OCI-LY1 (cell line): ENCODE measurements at regions not wholly inside any gene's neighbourhood (a gene's known extent, or its start where the extent isn't known, plus 50 kb on each side); places are given as distances from the start of the nearest gene placed in this dataset.

Experiments used
- H2AFZ ChIP-seq: fragments of 200-600 bp; sonication (generic), shearing (Covaris generic); 2 replicates; pipeline ENCODE4 v1.6.0; 2014; ENCODE audit warnings: antibody characterized with exemption, mild to moderate bottlenecking, low read length
- H3F3A ChIP-seq: fragments of 200-600 bp; sonication (generic), shearing (Covaris generic); 2 replicates; pipeline ENCODE4 v1.6.0; 2014; ENCODE audit warnings: mild to moderate bottlenecking, antibody characterized with exemption, low read length, moderate library complexity; ENCODE audit not compliant: insufficient read depth
- H3K27ac ChIP-seq: fragments of 200-600 bp; sonication (generic); 2 replicates; pipeline ENCODE4 v1.5.1; 2014; ENCODE audit warnings: low read length, mixed run types, mild to moderate bottlenecking, low read depth; ENCODE audit not compliant: poor library complexity, severe bottlenecking
- H3K27me3 ChIP-seq: fragments of 200-600 bp; sonication (generic); 2 replicates; pipeline ENCODE4 v1.6.0; 2014; ENCODE audit warnings: antibody characterized with exemption, mild to moderate bottlenecking, low read length, moderate library complexity; ENCODE audit not compliant: insufficient read depth
- H3K36me3 ChIP-seq: fragments of 200-600 bp; sonication (generic); 2 replicates; pipeline ENCODE4 v1.6.1; 2014; ENCODE audit warnings: mild to moderate bottlenecking, antibody characterized with exemption, low read length, moderate library complexity, mixed read lengths; ENCODE audit not compliant: insufficient read depth
- H3K4me1 ChIP-seq: fragments of 200-600 bp; sonication (generic); 2 replicates; pipeline ENCODE4 v1.5.1; 2014; ENCODE audit warnings: mild to moderate bottlenecking, low read length, moderate library complexity; ENCODE audit not compliant: insufficient read depth, severe bottlenecking
- H3K4me2 ChIP-seq: fragments of 200-600 bp; sonication (generic), shearing (Covaris generic); 2 replicates; pipeline ENCODE4 v1.6.1; 2014; ENCODE audit warnings: low read length
- H3K4me3 ChIP-seq: fragments of 200-600 bp; sonication (generic); 2 replicates; pipeline ENCODE4 v1.5.1; 2014; ENCODE audit warnings: low read length, low read depth, mild to moderate bottlenecking, mixed read lengths; ENCODE audit not compliant: poor library complexity, severe bottlenecking
- H3K79me2 ChIP-seq: fragments of 200-600 bp; shearing (Covaris generic); 2 replicates; pipeline ENCODE4 v1.6.1; 2016; ENCODE audit warnings: mixed run types, low read length, mixed read lengths; ENCODE audit not compliant: insufficient read depth
- H3K9ac ChIP-seq: fragments of 200-600 bp; sonication (generic), shearing (Covaris generic); 2 replicates; pipeline ENCODE4 v1.6.1; 2014; ENCODE audit warnings: mild to moderate bottlenecking, low read length, mixed read lengths
- H3K9me2 ChIP-seq: fragments of 200-600 bp; sonication (generic), shearing (Covaris generic); 2 replicates; pipeline ENCODE4 v1.6.1; 2014; ENCODE audit warnings: low read depth, mild to moderate bottlenecking, low read length, mixed read lengths
- H3K9me3 ChIP-seq: fragments of 200-600 bp; shearing (Covaris generic); 2 replicates; pipeline ENCODE4 v1.6.1; 2014; ENCODE audit warnings: low read length, mixed read lengths
- H4K20me1 ChIP-seq: fragments of 200-600 bp; sonication (generic), shearing (Covaris generic); 2 replicates; pipeline ENCODE4 v1.6.0; 2016; ENCODE audit warnings: mild to moderate bottlenecking, low read length; ENCODE audit not compliant: insufficient read depth
- EZH2 ChIP-seq: fragments of 200-600 bp; sonication (generic), shearing (Covaris generic); IDR thresholded peaks from 2 replicates; pipeline ENCODE4 v1.8.0; 2017; ENCODE audit warnings: borderline replicate concordance, mixed run types, mild to moderate bottlenecking, antibody characterized with exemption, low read length, moderate library complexity, mixed read lengths
- TF ChIP-seq, protein P1 (sequence below): fragments of 200-600 bp; sonication (generic), shearing (Covaris generic); IDR thresholded peaks from 2 replicates; pipeline ENCODE4 v1.5.1; 2017; ENCODE audit warnings: mild to moderate bottlenecking, antibody characterized with exemption, low read length, moderate library complexity, mixed read lengths

DNA sequence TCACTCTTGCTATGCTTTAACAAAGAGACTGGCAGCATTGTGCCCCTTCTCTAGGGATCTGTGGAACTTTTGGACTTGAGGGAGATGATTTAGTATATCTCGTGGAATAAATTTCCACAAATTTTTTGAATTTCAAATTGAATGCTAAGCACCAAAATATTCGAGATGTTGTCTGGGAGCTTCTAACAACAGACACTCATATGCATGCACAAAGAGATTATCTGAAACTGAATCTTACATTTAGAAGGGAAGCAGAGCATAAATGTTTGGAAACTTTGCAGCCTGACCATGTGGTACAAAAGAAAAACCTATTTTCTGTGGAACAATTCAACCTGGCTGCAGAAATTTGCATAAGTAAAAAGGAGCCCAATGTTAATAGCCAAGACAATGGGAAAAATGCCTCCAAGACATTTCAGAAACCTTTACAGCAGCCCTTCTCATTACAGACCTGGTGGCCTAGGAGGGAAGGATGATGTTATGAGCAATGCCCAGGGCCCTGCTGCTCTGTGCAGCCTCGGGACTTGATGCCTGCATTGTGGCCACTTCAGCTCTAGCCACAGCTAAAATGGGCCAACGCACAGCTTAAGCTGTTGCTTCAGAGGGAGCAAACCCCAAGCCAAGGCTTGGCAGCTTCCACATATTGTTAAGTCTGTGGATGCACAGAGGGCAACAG lies 285.8 kb upstream of the FAM174A start:
- no peaks in the 10 kb centered on the region for H3K9me3 ChIP-seq
- no peaks in the 10 kb centered on the region for H3K4me1 ChIP-seq
- no peaks in the 10 kb centered on the region for H3F3A ChIP-seq
- TF ChIP-seq, protein P1, sequence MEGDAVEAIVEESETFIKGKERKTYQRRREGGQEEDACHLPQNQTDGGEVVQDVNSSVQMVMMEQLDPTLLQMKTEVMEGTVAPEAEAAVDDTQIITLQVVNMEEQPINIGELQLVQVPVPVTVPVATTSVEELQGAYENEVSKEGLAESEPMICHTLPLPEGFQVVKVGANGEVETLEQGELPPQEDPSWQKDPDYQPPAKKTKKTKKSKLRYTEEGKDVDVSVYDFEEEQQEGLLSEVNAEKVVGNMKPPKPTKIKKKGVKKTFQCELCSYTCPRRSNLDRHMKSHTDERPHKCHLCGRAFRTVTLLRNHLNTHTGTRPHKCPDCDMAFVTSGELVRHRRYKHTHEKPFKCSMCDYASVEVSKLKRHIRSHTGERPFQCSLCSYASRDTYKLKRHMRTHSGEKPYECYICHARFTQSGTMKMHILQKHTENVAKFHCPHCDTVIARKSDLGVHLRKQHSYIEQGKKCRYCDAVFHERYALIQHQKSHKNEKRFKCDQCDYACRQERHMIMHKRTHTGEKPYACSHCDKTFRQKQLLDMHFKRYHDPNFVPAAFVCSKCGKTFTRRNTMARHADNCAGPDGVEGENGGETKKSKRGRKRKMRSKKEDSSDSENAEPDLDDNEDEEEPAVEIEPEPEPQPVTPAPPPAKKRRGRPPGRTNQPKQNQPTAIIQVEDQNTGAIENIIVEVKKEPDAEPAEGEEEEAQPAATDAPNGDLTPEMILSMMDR = no peak
- TF ChIP-seq EZH2 = no peak
- H3K9ac ChIP-seq = no peak overlapping the region
- H3K4me3 ChIP-seq = no peak overlapping the region
- no peaks in the 10 kb centered on the region for H3K27me3 ChIP-seq
- H3K36me3 ChIP-seq = no peaks in the 10 kb centered on the region
- no peak overlapping the region for H3K27ac ChIP-seq
- no peak overlapping the region for H2AFZ ChIP-seq
- H4K20me1 ChIP-seq = no peaks in the 10 kb centered on the region
- H3K4me2 ChIP-seq = no peak overlapping the region
- H3K9me2 ChIP-seq = no peaks in the 10 kb centered on the region
- no peaks in the 10 kb centered on the region for H3K79me2 ChIP-seq

DNA sequence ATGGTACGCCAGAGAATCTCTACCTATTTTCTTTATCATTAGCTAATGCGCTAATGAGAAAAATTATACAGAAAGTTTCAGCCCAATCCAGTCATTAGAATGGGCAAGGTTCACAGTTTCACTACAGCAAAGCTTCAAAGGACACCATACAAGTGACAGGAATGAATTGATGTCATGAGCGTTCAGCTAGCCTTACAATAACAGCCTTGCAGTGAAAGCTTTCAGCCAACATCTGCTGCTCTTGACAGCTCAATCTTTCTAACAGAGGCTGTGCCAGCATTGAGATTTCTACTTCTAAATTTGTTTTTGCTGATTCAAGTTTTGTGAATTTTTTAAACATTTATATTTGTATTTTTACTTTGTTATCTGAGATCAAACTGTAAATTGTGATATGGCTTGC lies 302.4 kb upstream of the FAM174A start:
- TF ChIP-seq EZH2 = no peak
- TF ChIP-seq, protein P1 = no peak
- no peaks in the 10 kb centered on the region for H3K4me1 ChIP-seq
- H3K79me2 ChIP-seq = no peaks in the 10 kb centered on the region
- no peak overlapping the region for H2AFZ ChIP-seq
- H3K9ac ChIP-seq = no peak overlapping the region
- no peaks in the 10 kb centered on the region for H3K9me2 ChIP-seq
- H4K20me1 ChIP-seq = no peaks in the 10 kb centered on the region
- H3K36me3 ChIP-seq = no peaks in the 10 kb centered on the region
- H3K4me2 ChIP-seq = no peak overlapping the region
- H3K4me3 ChIP-seq = no peak overlapping the region
- no peaks in the 10 kb centered on the region for H3F3A ChIP-seq
- H3K9me3 ChIP-seq = no peaks in the 10 kb centered on the region
- no peak overlapping the region for H3K27ac ChIP-seq
- H3K27me3 ChIP-seq = no peaks in the 10 kb centered on the region

- H3K4me1 ChIP-seq = no peaks in the 10 kb centered on the region
These were observed 346.4 kb upstream of the FAM174A start for GRCh38 chr5:100188778-100189177.

More at GRCh38 chr5:100188778-100189177, 346.4 kb upstream of the FAM174A start:
- H3K9me3 ChIP-seq = no peaks in the 10 kb centered on the region
- H4K20me1 ChIP-seq = no peaks in the 10 kb centered on the region
- no peaks in the 10 kb centered on the region for H3K27me3 ChIP-seq
- TF ChIP-seq EZH2 = no peak
- TF ChIP-seq, protein P1 = no peak
- H3K79me2 ChIP-seq = no peaks in the 10 kb centered on the region
- no peak overlapping the region for H3K9ac ChIP-seq
- no peaks in the 10 kb centered on the region for H3K36me3 ChIP-seq
- no peak overlapping the region for H2AFZ ChIP-seq
- H3K4me2 ChIP-seq = no peak overlapping the region
- H3K27ac ChIP-seq = no peak overlapping the region
- H3K9me2 ChIP-seq = no peaks in the 10 kb centered on the region
- no peak overlapping the region for H3K4me3 ChIP-seq
- H3F3A ChIP-seq = no peaks in the 10 kb centered on the region
